NOMO-1 treated with DMSO at 0.1 percent for 48 hours (cell line): ENCODE measurements at regions not wholly inside any gene's neighbourhood (a gene's known extent, or its start where the extent isn't known, plus 50 kb on each side); places are given as distances from the start of the nearest gene placed in this dataset.

Experiments used
- DNase-seq: peaks from one replicate; lab custom pipeline; 2025; ENCODE audit not compliant: unreplicated experiment; lab: John Stamatoyannopoulos, UW

- no peak for DNase-seq
Measured at GRCh38 chr10:16348891-16349290, 87.9 kb upstream of the PTER start.

- no peak for DNase-seq
Measured at GRCh38 chr10:16352146-16352545, 84.7 kb upstream of the PTER start.

DNA sequence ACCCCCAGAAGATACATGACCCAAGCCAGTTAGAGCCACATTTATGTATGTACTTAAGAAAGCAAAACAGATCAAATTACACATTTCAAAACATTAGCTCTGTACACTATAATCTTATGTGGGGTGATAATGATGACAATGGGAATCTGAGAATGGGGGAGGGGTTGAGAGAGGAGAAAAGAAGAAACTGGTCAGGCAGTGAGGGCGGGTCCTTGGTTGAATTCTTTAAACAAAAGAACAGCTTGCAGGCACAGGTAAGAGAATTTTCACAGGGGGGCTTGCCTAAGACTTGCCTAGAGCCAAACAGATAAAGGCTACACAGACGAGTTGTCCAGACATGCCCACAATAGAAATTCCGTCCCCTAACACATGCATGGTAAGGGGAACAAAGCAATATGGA lies 76.8 kb upstream of the PTER start:
- DNase-seq = no peak

GRCh38 chr10:16360425-16360824 lies 76.4 kb upstream of the PTER start:
- no peak for DNase-seq

DNA sequence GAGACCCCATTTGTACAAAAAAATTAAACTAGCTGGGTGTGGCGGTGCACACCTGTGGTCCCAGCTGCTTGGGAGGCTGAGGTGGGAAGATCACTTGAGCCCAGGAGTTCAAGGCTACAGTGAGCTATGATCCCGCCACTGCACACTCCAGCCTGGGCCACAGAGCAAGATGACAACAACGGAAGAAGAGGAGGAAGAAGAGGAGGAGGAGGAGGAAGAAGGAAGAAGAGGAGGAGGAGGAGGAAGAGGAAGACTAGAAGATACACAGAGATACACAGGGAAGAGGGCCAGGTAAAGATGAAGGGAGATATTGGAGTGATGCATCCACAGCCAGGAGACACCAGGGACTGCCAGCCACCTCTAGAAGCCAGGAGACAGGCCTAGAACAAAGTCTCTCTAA lies 75.7 kb upstream of the PTER start:
- no peak for DNase-seq

- no peak for DNase-seq
Measured at GRCh38 chr10:16363741-16364140, 73.1 kb upstream of the PTER start.

- no peak for DNase-seq
Measured at GRCh38 chr10:16367621-16368292, 69.1 kb upstream of the PTER start.

DNA sequence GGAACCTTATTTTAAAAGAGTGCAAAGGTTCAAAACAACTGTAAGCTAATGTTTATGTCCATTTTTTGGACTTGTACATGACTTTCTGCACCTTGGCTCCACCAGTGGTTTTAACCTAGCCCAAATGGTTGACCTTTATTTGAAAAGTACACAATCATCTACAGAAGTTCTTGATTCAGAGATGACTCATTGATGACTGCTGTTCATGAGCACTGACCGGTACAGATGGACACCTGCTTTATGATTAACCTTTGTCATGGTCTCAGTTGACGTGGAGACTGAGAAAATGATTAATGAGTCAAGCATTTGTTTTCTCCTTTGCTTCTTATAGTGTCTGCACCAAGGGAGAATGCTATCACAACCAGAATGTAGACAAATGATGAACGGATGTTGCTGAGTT lies 55.7 kb upstream of the PTER start:
- no peak for DNase-seq

- no peak for DNase-seq
Measured at GRCh38 chr10:16384021-16384420, 52.8 kb upstream of the PTER start.

DNA sequence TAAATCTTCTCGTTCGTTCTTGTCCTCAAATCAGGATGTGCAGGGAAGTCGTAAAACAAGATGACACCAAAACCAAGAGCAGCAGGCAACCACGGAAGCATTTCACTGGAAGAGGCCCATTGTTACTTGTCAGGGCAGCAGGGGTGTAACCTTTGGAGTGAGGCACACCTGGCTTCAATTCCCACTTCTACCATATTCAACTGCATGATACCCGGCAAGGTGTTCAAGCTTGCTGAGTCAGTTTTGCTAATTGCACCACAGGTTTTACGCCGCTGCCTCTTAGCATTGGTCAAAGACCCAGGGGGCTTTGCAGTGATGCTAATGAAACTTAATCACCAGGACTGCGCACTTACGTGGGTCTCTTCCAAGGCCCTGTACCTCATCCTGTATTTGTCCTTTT lies 50.0 kb upstream of the PTER start:
- no peak for DNase-seq
